Uterus (tissue), 2 donors: ENCODE measurements at regions not wholly inside any gene's neighbourhood (a gene's known extent, or its start where the extent isn't known, plus 50 kb on each side); places are given as distances from the start of the nearest gene placed in this dataset.

Experiments used
- CTCF ChIP-seq, 4 experiments: fragments of 200-600 bp in 2 of 4; fragments of 450-650 bp in 2 of 4; sonication (generic) in 2 of 4; IDR thresholded peaks; one replicate each; pipeline ENCODE4 v1.5.1; 2016 to 2019; ENCODE audit warnings: antibody characterized with exemption in 4 of 4, mild to moderate bottlenecking in 2 of 4, moderate library complexity in 1 of 4
- POLR2A ChIP-seq, 2 donors: fragments of 450-650 bp; IDR thresholded peaks; one replicate each; pipeline ENCODE4 v1.6.1; 2016; ENCODE audit warnings: antibody characterized with exemption in 2 of 2, mild to moderate bottlenecking in 1 of 2, moderate library complexity in 1 of 2

- TF ChIP-seq CTCF (IDR thresholded peaks at IDR 0.05) (no peak), POLR2A (IDR thresholded peaks at IDR 0.05) (no peak)
Observed at GRCh38 chr3:64925575-64925974, 237.8 kb upstream of the ADAMTS9 start.
